Renal cortex interstitium (tissue), 11 donors: ENCODE measurements at regions not wholly inside any gene's neighbourhood (a gene's known extent, or its start where the extent isn't known, plus 50 kb on each side); places are given as distances from the start of the nearest gene placed in this dataset.
"Not testable (repeated sequence)": the region's sequence is repeated elsewhere in the genome, so short reads cannot be mapped to it uniquely, and the experiment has no call there.

Experiments used
- DNase-seq, 11 donors: peaks; one replicate each; pipeline ENCODE4 v3.0.0-alpha.2; 2013; ENCODE audit warnings: low read depth in 9 of 11, low spot score in 4 of 11; ENCODE audit errors: extremely low read depth in 1 of 11

GRCh38 chr3:105284876-105285275, 81.8 kb upstream of the ALCAM start:
- DNase-seq: no peak

- no peak for DNase-seq
Observed at GRCh38 chr3:105285653-105286241, 81.0 kb upstream of the ALCAM start.

- DNase-seq: no peak
Observed at GRCh38 chr3:105293441-105293840, 73.3 kb upstream of the ALCAM start.

GRCh38 chr3:105296182-105296822, 70.4 kb upstream of the ALCAM start:
- DNase-seq: not testable (repeated sequence)

DNA sequence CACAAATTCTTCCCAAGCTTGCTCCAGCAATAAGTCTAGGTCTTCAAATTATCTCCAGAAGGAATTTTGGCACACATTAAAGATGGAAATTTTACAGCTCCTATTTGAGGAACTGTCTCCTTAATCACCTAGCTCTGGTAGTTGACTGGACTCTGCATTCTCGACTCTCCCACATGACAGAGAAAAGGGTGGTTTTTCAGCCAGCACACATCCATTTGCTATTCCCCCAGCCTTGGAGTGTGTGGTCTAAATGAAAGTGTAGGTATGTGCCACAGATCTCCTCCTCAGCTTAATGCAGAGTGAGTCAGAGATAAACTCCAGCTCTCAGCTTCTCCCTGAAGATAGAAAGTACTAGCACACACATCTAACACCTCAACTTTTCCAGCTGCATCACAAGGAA, 62.2 kb upstream of the ALCAM start:
- no peak for DNase-seq

DNA sequence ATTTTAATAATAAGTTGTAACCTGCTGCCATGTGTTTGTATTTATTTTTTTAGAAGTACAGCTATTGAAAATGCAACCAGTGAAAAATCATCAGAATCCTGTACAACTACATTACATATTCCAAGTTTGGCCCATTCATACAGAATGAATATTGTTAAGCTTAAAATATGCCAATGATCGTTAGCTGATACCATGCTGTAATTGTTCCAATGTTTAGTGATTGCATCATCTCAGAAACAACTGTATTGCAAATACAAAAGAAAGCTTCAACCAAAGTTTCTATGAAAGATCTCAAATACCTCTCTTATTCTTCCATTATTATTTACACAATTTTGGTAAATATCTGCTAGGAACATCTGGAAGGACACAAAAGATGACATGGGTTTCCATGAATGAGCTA, 51.6 kb upstream of the ALCAM start:
- DNase-seq: no peak

- no peak for DNase-seq
Observed at GRCh38 chr3:105315815-105316214, 50.9 kb upstream of the ALCAM start.

DNA sequence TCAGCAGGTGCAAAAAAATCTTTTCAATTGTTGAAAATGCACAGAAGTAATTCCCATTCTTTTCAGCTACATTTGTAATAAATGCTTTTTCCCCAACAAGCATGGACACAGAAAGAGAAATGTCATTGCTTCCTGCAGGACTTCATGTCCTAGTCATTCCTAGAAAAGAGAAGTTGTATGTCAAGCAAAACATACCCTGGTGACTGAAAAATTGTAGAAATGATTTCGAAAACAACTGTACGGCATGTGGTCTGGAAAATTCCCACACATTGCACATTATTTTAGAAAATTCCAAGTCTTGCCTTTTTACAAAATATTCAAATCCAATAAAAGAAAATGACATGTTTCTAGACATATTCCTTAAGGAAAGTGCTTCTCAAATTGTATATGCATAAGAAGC, 50.4 kb upstream of the ALCAM start:
- no peak for DNase-seq
